ENCODE measurements at regions not wholly inside any gene's neighbourhood (a gene's known extent, or its start where the extent isn't known, plus 50 kb on each side); places are given as distances from the start of the nearest gene placed in this dataset.
A peak's percentile ranks its signal among the peaks of the same experiment; 100 is the strongest.

DNA sequence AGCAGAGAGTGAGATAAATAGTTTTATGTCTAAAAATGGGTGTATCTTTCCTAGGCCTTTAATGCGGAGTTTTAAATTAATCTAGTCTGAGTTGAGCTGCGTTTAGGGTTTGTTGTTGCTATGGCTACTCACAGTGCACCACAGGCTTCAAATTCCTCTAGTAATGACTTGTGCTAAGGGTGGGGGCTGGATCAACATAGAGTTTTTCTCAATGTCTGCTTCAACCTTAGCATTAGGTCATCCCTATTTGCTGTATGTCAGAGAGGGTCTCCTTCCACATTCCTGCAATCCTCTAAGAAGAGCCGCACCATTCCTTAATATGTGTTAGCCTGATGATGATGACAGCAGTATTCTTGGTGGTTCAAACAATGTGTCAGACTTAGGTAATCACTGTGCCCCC lies 465.6 kb upstream of the KIF2A start:
- DNase-seq (ENCODE audit: low spot score): no peak
- no peak overlapping the region for H3K14ac ChIP-seq (ENCODE audit: low read length)
- no peaks in the 10 kb centered on the region for H3K79me1 ChIP-seq (ENCODE audit: low read depth, low read length)
- H3K23ac ChIP-seq (ENCODE audit: low read depth, low read length, poor library complexity): no peak overlapping the region
- no peak overlapping the region for H3K4me2 ChIP-seq (ENCODE audit: insufficient read depth, low read length, poor library complexity, severe bottlenecking)
- no peak overlapping the region for H2AFZ ChIP-seq (ENCODE audit: low read length)
- H3K27ac ChIP-seq (replicated peaks; ENCODE audit: low read length): no peak overlapping the region
- H3K36me3 ChIP-seq (replicated peaks in 1 of 2; ENCODE audit: control insufficient read depth in 2 of 2, insufficient read depth in 2 of 2, low read length in 2 of 2): no peaks in the 10 kb centered on the region
- H3K4ac ChIP-seq (ENCODE audit: low read length): no peak overlapping the region
- H3K9ac ChIP-seq (ENCODE audit: low read depth, low read length, poor library complexity): no peak overlapping the region
- H2BK5ac ChIP-seq (ENCODE audit: low read length): no peak overlapping the region
- H3K27me3 ChIP-seq (ENCODE audit: control insufficient read depth in 3 of 3, insufficient read depth in 3 of 3, low read depth in 1 of 3, low read length in 3 of 3): no peaks in the 10 kb centered on the region
- H2BK120ac ChIP-seq (ENCODE audit: low read depth, low read length): no peak overlapping the region
- H2BK15ac ChIP-seq (ENCODE audit: low read length): no peak overlapping the region
- H2AK5ac ChIP-seq (ENCODE audit: low read depth, low read length): no peak overlapping the region
- H2BK12ac ChIP-seq (ENCODE audit: low read length): no peak overlapping the region
- WGBS, 2 donors (ENCODE audit: extremely low coverage in 2 of 2, insufficient read length in 2 of 2, insufficient replicate concordance in 1 of 2): no CpG with 5 or more reads among the region's 3 CpGs
- no peak overlapping the region for H3K18ac ChIP-seq (ENCODE audit: low read length)
- H3K9me3 ChIP-seq (replicated peaks in 1 of 2; ENCODE audit: control insufficient read depth in 2 of 2, insufficient read depth in 1 of 2, low read depth in 1 of 2, low read length in 2 of 2): no peaks in the 10 kb centered on the region
- H3K4me1 ChIP-seq (ENCODE audit: control insufficient read depth in 2 of 2, insufficient read depth in 1 of 2, low read depth in 1 of 2, low read length in 2 of 2): peaks cover 0 to 2% of the 10 kb centered on the region in 2 donors
- H4K8ac ChIP-seq (ENCODE audit: low read depth, low read length): no peak overlapping the region
- no peak overlapping the region for H4K91ac ChIP-seq (ENCODE audit: low read depth, low read length, poor library complexity)
- no peak overlapping the region for H3K4me3 ChIP-seq (ENCODE audit: low read length in 2 of 2)

GRCh38 chr5:61842840-61843239 lies 463.2 kb upstream of the KIF2A start:
- no peak overlapping the region for H3K4me3 ChIP-seq (ENCODE audit: low read length in 2 of 2)

DNA sequence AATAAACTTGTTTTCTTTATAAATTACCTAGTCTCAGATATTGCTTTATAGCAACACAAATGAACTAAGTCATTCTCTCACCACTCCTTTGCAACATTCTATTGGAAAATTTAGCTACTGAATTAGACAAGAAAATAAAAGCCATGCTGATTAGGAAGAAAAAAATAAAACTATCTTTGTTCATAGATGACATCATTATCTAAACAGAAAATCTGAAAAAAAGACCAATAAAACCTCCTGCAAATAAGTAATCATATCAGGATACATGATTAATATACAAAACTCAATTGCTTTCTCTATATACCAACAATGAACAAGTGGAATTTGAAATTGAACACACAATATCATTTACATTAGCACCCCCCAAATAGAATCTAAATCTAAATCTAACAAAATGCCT lies 455.3 kb upstream of the KIF2A start:
- Histone ChIP-seq H2AK5ac (ENCODE audit: low read depth, low read length) (no peak overlapping the region), H4K91ac (ENCODE audit: low read depth, low read length, poor library complexity) (no peak overlapping the region), H3K4me3 (ENCODE audit: low read length in 2 of 2) (no peak overlapping the region), H2AFZ (ENCODE audit: low read length) (peak overlapping the region; percentile 56), H2BK120ac (ENCODE audit: low read depth, low read length) (no peak overlapping the region), H3K4ac (ENCODE audit: low read length) (no peak overlapping the region), H3K27ac (replicated peaks; ENCODE audit: low read length) (no peak overlapping the region), H2BK12ac (ENCODE audit: low read length) (no peak overlapping the region), H3K18ac (ENCODE audit: low read length) (no peak overlapping the region), H3K14ac (ENCODE audit: low read length) (no peak overlapping the region), H3K27me3 (ENCODE audit: control insufficient read depth in 3 of 3, insufficient read depth in 3 of 3, low read depth in 1 of 3, low read length in 3 of 3) (peaks cover 0 to 3% (median 0%) of the 10 kb centered on the region in 3 experiments), H3K9ac (ENCODE audit: low read depth, low read length, poor library complexity) (no peak overlapping the region), H2BK5ac (ENCODE audit: low read length) (no peak overlapping the region), H4K8ac (ENCODE audit: low read depth, low read length) (no peak overlapping the region), H2BK15ac (ENCODE audit: low read length) (no peak overlapping the region), H3K4me2 (ENCODE audit: insufficient read depth, low read length, poor library complexity, severe bottlenecking) (no peak overlapping the region), H3K79me1 (ENCODE audit: low read depth, low read length) (no peaks in the 10 kb centered on the region), H3K36me3 (replicated peaks in 1 of 2; ENCODE audit: control insufficient read depth in 2 of 2, insufficient read depth in 2 of 2, low read length in 2 of 2) (no peaks in the 10 kb centered on the region), H3K23ac (ENCODE audit: low read depth, low read length, poor library complexity) (no peak overlapping the region), H3K4me1 (ENCODE audit: control insufficient read depth in 2 of 2, insufficient read depth in 1 of 2, low read depth in 1 of 2, low read length in 2 of 2) (peaks cover 0 to 3% of the 10 kb centered on the region in 2 donors), H3K9me3 (replicated peaks in 1 of 2; ENCODE audit: control insufficient read depth in 2 of 2, insufficient read depth in 1 of 2, low read depth in 1 of 2, low read length in 2 of 2) (peaks cover 4 to 6% of the 10 kb centered on the region in 2 donors)
- DNase-seq (ENCODE audit: low spot score): no peak

More at GRCh38 chr5:61842840-61843239, 463.2 kb upstream of the KIF2A start:
- Histone ChIP-seq H3K9ac (ENCODE audit: low read depth, low read length, poor library complexity) (no peak overlapping the region), H3K9me3 (replicated peaks in 1 of 2; ENCODE audit: control insufficient read depth in 2 of 2, insufficient read depth in 1 of 2, low read depth in 1 of 2, low read length in 2 of 2) (peaks cover 0 to 4% of the 10 kb centered on the region in 2 donors), H3K14ac (ENCODE audit: low read length) (no peak overlapping the region), H2BK15ac (ENCODE audit: low read length) (no peak overlapping the region), H3K4me2 (ENCODE audit: insufficient read depth, low read length, poor library complexity, severe bottlenecking) (no peak overlapping the region), H3K79me1 (ENCODE audit: low read depth, low read length) (no peaks in the 10 kb centered on the region), H2BK12ac (ENCODE audit: low read length) (no peak overlapping the region), H3K18ac (ENCODE audit: low read length) (no peak overlapping the region), H2AK5ac (ENCODE audit: low read depth, low read length) (no peak overlapping the region), H3K27me3 (ENCODE audit: control insufficient read depth in 3 of 3, insufficient read depth in 3 of 3, low read depth in 1 of 3, low read length in 3 of 3) (no peaks in the 10 kb centered on the region), H3K23ac (ENCODE audit: low read depth, low read length, poor library complexity) (no peak overlapping the region), H3K4ac (ENCODE audit: low read length) (no peak overlapping the region), H3K27ac (replicated peaks; ENCODE audit: low read length) (no peak overlapping the region), H4K91ac (ENCODE audit: low read depth, low read length, poor library complexity) (no peak overlapping the region), H3K36me3 (replicated peaks in 1 of 2; ENCODE audit: control insufficient read depth in 2 of 2, insufficient read depth in 2 of 2, low read length in 2 of 2) (no peaks in the 10 kb centered on the region), H2BK5ac (ENCODE audit: low read length) (no peak overlapping the region), H4K8ac (ENCODE audit: low read depth, low read length) (no peak overlapping the region), H3K4me1 (ENCODE audit: control insufficient read depth in 2 of 2, insufficient read depth in 1 of 2, low read depth in 1 of 2, low read length in 2 of 2) (peaks cover 0 to 2% of the 10 kb centered on the region in 2 donors), H2AFZ (ENCODE audit: low read length) (no peak overlapping the region), H2BK120ac (ENCODE audit: low read depth, low read length) (no peak overlapping the region)
- no peak for DNase-seq (ENCODE audit: low spot score)
- no CpG with 5 or more reads among the region's 1 CpG for WGBS, 2 donors (ENCODE audit: extremely low coverage in 2 of 2, insufficient read length in 2 of 2, insufficient replicate concordance in 1 of 2)

GRCh38 chr5:61854531-61854930 lies 451.5 kb upstream of the KIF2A start:
- no peak overlapping the region for H2BK15ac ChIP-seq (ENCODE audit: low read length)
- no peak overlapping the region for H3K4me2 ChIP-seq (ENCODE audit: insufficient read depth, low read length, poor library complexity, severe bottlenecking)
- H4K8ac ChIP-seq (ENCODE audit: low read depth, low read length): no peak overlapping the region
- peaks cover 0 to 3% (median 0%) of the 10 kb centered on the region in 3 experiments for H3K27me3 ChIP-seq (ENCODE audit: control insufficient read depth in 3 of 3, insufficient read depth in 3 of 3, low read depth in 1 of 3, low read length in 3 of 3)
- no peak overlapping the region for H2AFZ ChIP-seq (ENCODE audit: low read length)
- H3K14ac ChIP-seq (ENCODE audit: low read length): no peak overlapping the region
- H3K36me3 ChIP-seq (replicated peaks in 1 of 2; ENCODE audit: control insufficient read depth in 2 of 2, insufficient read depth in 2 of 2, low read length in 2 of 2): no peaks in the 10 kb centered on the region
- no peak overlapping the region for H2BK12ac ChIP-seq (ENCODE audit: low read length)
- peaks cover 2 to 4% of the 10 kb centered on the region in 2 donors for H3K9me3 ChIP-seq (replicated peaks in 1 of 2; ENCODE audit: control insufficient read depth in 2 of 2, insufficient read depth in 1 of 2, low read depth in 1 of 2, low read length in 2 of 2)
- no peak overlapping the region for H4K91ac ChIP-seq (ENCODE audit: low read depth, low read length, poor library complexity)
- H2BK120ac ChIP-seq (ENCODE audit: low read depth, low read length): no peak overlapping the region
- no peak overlapping the region for H3K4ac ChIP-seq (ENCODE audit: low read length)
- no peak overlapping the region for H2AK5ac ChIP-seq (ENCODE audit: low read depth, low read length)
- DNase-seq (ENCODE audit: low spot score): no peak
- H3K27ac ChIP-seq (replicated peaks; ENCODE audit: low read length): no peak overlapping the region
- H3K4me1 ChIP-seq (ENCODE audit: control insufficient read depth in 2 of 2, insufficient read depth in 1 of 2, low read depth in 1 of 2, low read length in 2 of 2): peaks cover 0 to 3% of the 10 kb centered on the region in 2 donors
- no peak overlapping the region for H3K4me3 ChIP-seq (ENCODE audit: low read length in 2 of 2)
- no peak overlapping the region for H2BK5ac ChIP-seq (ENCODE audit: low read length)
- no CpG with 5 or more reads among the region's 2 CpGs for WGBS, 2 donors (ENCODE audit: extremely low coverage in 2 of 2, insufficient read length in 2 of 2, insufficient replicate concordance in 1 of 2)
- no peak overlapping the region for H3K23ac ChIP-seq (ENCODE audit: low read depth, low read length, poor library complexity)
- H3K9ac ChIP-seq (ENCODE audit: low read depth, low read length, poor library complexity): no peak overlapping the region
- no peak overlapping the region for H3K18ac ChIP-seq (ENCODE audit: low read length)
- no peaks in the 10 kb centered on the region for H3K79me1 ChIP-seq (ENCODE audit: low read depth, low read length)
